Adrenal gland (tissue), 9 donors: ENCODE measurements at regions not wholly inside any gene's neighbourhood (a gene's known extent, or its start where the extent isn't known, plus 50 kb on each side); places are given as distances from the start of the nearest gene placed in this dataset.
"Not testable (repeated sequence)": the region's sequence is repeated elsewhere in the genome, so short reads cannot be mapped to it uniquely, and the experiment has no call there.

Experiments used
- DNase-seq, 7 donors: peaks; one replicate each; pipeline ENCODE4 v3.0.0-alpha.2; 2019 to 2020
- H3K27ac ChIP-seq, 5 donors: fragments of 200-600 bp; sonication (generic) in 4 of 5; 1 replicate in 3 of 5; 2 replicates in 2 of 5; pipeline versions ENCODE4 v1.5.1 to v1.8.0; 2016 to 2020; ENCODE audit warnings: mild to moderate bottlenecking in 1 of 5
- H3K27me3 ChIP-seq: fragments of 200-600 bp; 2 replicates; pipeline ENCODE4 v1.8.0; 2021
- H3K36me3 ChIP-seq, 2 donors: fragments of 200-600 bp; replicated peaks in 1 of 2; 1 replicate in 1 of 2; 2 replicates in 1 of 2; pipeline versions ENCODE4 v1.5.1 to v1.8.0; 2018 to 2022
- H3K4me1 ChIP-seq, 2 donors: fragments of 200-600 bp; replicated peaks in 1 of 2; 1 replicate in 1 of 2; 2 replicates in 1 of 2; pipeline versions ENCODE4 v1.5.1 to v1.8.0; 2018 to 2021
- H3K4me3 ChIP-seq, 4 donors: fragments of 200-600 bp; sonication (generic) in 3 of 4; one replicate each; pipeline ENCODE4 v1.5.1; 2016 to 2018
- H3K9me3 ChIP-seq, 3 donors: fragments of 200-600 bp; sonication (generic) in 1 of 3; replicated peaks in 1 of 3; 1 replicate in 2 of 3; 2 replicates in 1 of 3; pipeline versions ENCODE4 v1.5.1 to v1.8.0; 2016 to 2021
- CTCF ChIP-seq, 6 experiments: fragments of 450-650 bp in 4 of 6; fragments of 200-600 bp in 2 of 6; sonication (generic) in 1 of 6; IDR thresholded peaks; 1 replicate in 5 of 6; 2 replicates in 1 of 6; pipeline versions ENCODE4 v1.5.1 to v1.8.0; 2016 to 2021; ENCODE audit warnings: antibody characterized with exemption in 6 of 6, mild to moderate bottlenecking in 2 of 6, moderate library complexity in 1 of 6
- POLR2A ChIP-seq, 2 donors: fragments of 450-650 bp; IDR thresholded peaks; one replicate each; pipeline ENCODE4 v1.6.1; 2017; ENCODE audit warnings: antibody characterized with exemption in 2 of 2, mild to moderate bottlenecking in 2 of 2, moderate library complexity in 1 of 2
- WGBS, 4 donors: extraction: QIAGEN DNeasy Blood & Tissue Kit in 2 of 4; methylation state at CpG; one replicate each; pipeline versions ENCODE4 v1.1.5 to v1.1.7; 2013 to 2017; 5-methylcytosine and 5-hydroxymethylcytosine counted together
- intact Hi-C, 2 donors: fragments of 100-400 bp; cut with DNase I; formaldehyde crosslinking; loops; one replicate each; pipeline versions ENCODE4 v1.14.1 to v1.15.0; 2022 to 2023
- small RNA-seq, 2 donors: library from RNA; depleted of rRNA; stranded (forward); fragments of <200 nt; gene quantifications; one replicate each; pipeline ENCODE3, GENCODE V24; 2016
- donor health status: healthy with polysubstance abuse.
- donor health status: Bipolar disorder and iron deficiency.
- donor health status: DM: yes; HTN: yes; CAD: no.
- donor health status: DM: no; HTN: no; CAD: no.
- donor health status: DM: no; HTN: no; CAD: no.

- H3K27ac ChIP-seq = no peak overlapping the region
- intact Hi-C loops = no loop called here
These were observed 58.1 kb upstream of the GOT2 start for GRCh38 chr16:58792188-58792587.

GRCh38 chr16:58790816-58791557, 56.9 kb upstream of the GOT2 start:
- H3K27me3 ChIP-seq, H3K36me3 ChIP-seq, H3K9me3 ChIP-seq, intact Hi-C loops, DNase-seq, H3K4me1 ChIP-seq, H3K27ac ChIP-seq, H3K4me3 ChIP-seq: not testable (repeated sequence)
- 85 to 94% (median 94%) methylated on average over 4 to 32 of the region's 32 CpGs for whole genome bisulfite sequencing, 4 donors

More at GRCh38 chr16:58792188-58792587, 58.1 kb upstream of the GOT2 start:
- TF ChIP-seq CTCF (IDR thresholded peaks at IDR 0.05) (no peak), POLR2A (IDR thresholded peaks at IDR 0.05) (no peak)
- DNase-seq = no peak
- Histone ChIP-seq H3K36me3 (no peaks in the 10 kb centered on the region), H3K27me3 (no peaks in the 10 kb centered on the region), H3K4me1 (no peaks in the 10 kb centered on the region), H3K9me3 (no peaks in the 10 kb centered on the region), H3K4me3 (no peak overlapping the region)
- WGBS, 4 donors = 24 to 39% (median 35%) methylated on average over 2 of the region's 2 CpGs

GRCh38 chr16:58789351-58789750, 55.2 kb upstream of the GOT2 start:
- TF ChIP-seq CTCF (IDR thresholded peaks at IDR 0.05) (no peak), POLR2A (IDR thresholded peaks at IDR 0.05) (no peak)
- H3K27me3 ChIP-seq = no peaks in the 10 kb centered on the region
- H3K27ac ChIP-seq = no peak overlapping the region
- WGBS, 4 donors = 64 to 89% (median 70%) methylated on average over 3 to 4 of the region's 4 CpGs
- no peaks in the 10 kb centered on the region for H3K4me1 ChIP-seq
- intact Hi-C loops = no loop called here
- no peaks in the 10 kb centered on the region for H3K9me3 ChIP-seq
- DNase-seq = no peak
- H3K4me3 ChIP-seq = no peak overlapping the region
- no peaks in the 10 kb centered on the region for H3K36me3 ChIP-seq

Small RNA genes in the stretch of these regions (small RNA-seq; reads per million reads assigned to genes)
- gene AC018554.2 = 0 reads per million in 2 donors
- gene AC092121.1 = 0 reads per million in 2 donors
- 0 reads per million in 2 donors for gene RF00017
- 0 to 0.17 reads per million in 2 donors for gene RNU4-58P
- 0 reads per million in 2 donors for gene RPS27P27
